ENCODE measurements at regions not wholly inside any gene's neighbourhood (a gene's known extent, or its start where the extent isn't known, plus 50 kb on each side); places are given as distances from the start of the nearest gene placed in this dataset.
A peak's percentile ranks its signal among the peaks of the same experiment; 100 is the strongest.
"Not testable (repeated sequence)": the region's sequence is repeated elsewhere in the genome, so short reads cannot be mapped to it uniquely, and the experiment has no call there.

GRCh38 chr10:62666275-62666674 lies 138.2 kb upstream of the ADO start:
- DNase-seq = no peak

- no peak for DNase-seq
Measured at GRCh38 chr10:62669341-62669740, 135.2 kb upstream of the ADO start.

GRCh38 chr10:62671104-62671503 lies 133.4 kb upstream of the ADO start:
- no peak for DNase-seq

DNA sequence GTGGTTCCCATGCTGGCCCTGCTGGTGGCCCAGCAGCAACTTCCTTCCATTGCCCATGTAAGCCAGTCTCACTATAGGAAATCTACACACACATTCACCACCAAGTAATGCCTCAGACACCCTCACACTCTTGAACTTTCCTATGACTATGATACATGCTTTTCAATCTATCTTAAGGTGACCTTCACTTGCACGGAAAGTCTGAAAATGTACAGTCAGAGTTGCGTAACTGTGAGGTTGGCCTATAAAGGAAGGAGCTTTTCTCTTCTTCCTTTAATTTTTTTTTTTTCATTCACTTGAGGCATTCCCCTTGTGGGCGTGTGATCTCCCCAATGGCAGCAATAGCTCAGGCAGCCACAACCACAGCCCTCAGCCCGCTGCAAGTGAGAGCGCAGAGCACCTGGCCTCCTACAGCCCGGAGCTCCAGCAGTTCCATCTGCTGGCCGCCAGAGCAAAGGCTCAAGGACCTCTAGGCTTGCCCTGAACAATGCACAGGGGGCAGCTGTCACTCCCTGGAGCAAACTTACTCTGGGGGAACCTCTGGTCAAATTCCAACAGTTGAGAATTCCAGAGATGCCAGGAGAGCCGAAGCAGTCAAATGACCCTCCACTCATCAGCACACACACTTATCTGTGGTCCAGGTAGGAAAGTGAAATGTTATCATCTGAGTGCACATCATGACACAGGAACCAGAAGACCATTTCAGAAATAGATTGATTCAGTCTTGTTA lies 123.1 kb upstream of the ADO start:
- DNase-seq = peak; percentile 86

GRCh38 chr10:62684911-62685310 lies 119.6 kb upstream of the ADO start:
- DNase-seq = no peak

- DNase-seq = no peak
Measured at GRCh38 chr10:62687230-62687748, 117.2 kb upstream of the ADO start.

GRCh38 chr10:62688971-62689700 lies 115.4 kb upstream of the ADO start:
- no peak for DNase-seq

DNA sequence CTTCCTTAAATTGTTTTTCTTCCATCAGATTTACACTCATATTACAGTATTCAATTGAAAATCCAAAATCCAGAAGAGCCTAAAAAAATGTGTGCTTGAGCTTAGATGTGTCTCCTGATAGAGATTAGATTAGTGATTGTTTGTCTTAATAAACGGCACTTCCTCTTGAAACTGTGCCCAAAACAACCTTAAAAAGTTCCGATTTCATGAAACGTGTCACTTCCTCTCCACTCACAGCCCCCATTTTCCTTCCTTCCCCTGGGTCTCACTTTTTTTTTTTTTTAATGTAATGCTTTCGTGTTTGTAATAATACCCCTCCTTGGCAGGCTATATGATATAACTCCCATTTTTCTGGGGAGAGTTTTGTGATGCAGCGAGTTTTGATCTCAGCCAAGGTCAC lies 114.8 kb upstream of the ADO start:
- DNase-seq = no peak

DNA sequence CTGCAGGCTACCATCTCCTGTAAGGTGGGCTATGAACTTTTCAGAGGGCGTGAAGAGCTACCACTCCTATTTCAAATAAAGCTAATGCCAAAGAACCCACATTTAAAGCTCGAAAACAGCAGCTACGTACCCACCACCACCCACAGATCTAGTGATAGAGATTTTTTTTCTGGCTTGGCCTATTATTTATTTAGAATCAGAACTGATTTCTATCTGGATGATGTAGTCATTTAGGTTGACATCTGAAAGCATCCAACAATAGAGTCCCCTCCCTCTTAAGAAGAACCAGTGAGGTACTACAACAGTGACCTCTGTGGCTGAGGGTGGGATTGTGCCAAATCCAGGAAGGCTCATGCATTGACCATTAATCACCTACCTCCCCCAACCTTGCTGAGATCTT lies 113.8 kb upstream of the ADO start:
- DNase-seq = no peak

- no peak for DNase-seq
Measured at GRCh38 chr10:62691336-62691735, 113.2 kb upstream of the ADO start.

DNA sequence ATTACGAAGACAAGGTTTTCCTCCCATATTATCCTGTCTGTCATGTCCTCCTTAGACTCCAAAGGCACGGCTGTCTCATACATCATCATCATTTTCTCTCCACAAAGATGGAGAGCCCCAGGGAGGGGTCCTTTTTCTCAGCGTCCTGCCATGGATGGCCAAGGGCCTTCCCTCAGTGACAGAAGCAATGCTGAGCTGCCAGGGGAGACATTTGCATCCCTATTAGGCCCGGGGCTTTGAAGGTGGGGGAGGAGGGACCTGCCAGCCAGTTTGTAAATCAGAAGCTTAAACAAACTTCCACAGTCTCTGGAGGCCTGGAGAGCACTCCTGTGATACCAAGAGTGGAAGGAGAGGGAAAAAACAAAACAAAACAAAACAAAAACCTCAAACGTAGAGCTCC lies 112.4 kb upstream of the ADO start:
- DNase-seq = no peak

GRCh38 chr10:62693306-62693705 lies 111.2 kb upstream of the ADO start:
- no peak for DNase-seq

DNA sequence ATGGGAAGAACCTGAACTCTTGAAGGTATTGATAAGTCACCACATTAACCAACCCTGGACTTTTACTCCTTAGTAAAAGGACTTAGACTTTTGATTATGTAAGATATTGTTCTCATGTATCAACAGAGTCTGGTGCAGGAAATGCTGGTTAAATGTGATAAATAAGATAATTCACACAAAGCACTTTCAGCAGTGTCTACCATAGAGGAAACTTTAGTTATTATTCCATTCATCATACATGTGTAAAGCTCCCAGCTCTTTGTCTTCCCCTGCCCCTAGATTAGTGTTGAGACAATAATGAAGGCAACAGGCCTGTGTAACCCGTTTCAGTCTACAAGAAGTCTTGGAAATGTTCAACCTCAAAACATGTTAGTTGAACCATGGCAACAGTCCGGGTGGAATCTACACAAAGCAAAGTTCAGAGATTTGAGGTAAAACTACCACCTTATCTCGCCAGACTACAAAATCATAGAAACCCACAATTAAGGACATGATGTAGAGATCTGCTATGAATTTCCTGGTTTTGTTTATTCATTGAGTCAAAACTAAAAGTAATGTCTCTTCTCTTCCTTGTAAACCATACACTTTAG lies 109.9 kb upstream of the ADO start:
- DNase-seq = no peak

DNA sequence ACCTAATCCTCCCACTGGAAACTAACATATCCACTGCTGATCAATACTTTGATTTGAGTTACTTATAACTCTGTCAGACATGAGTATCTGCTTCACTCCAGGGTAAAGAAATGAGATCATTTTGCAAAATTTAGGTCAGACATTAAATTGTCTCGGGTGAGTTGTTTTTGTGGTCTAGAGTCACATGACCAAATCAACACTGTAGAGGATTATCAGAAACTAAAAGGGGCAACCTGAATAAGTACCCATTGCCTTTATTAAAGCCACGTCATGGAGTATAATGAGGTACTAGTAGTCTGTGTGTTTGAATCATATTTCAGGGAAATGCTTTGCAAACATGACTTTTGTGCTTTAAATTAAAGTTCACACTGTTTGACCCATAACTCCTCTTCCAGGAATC lies 107.7 kb upstream of the ADO start:
- no peak for DNase-seq

DNA sequence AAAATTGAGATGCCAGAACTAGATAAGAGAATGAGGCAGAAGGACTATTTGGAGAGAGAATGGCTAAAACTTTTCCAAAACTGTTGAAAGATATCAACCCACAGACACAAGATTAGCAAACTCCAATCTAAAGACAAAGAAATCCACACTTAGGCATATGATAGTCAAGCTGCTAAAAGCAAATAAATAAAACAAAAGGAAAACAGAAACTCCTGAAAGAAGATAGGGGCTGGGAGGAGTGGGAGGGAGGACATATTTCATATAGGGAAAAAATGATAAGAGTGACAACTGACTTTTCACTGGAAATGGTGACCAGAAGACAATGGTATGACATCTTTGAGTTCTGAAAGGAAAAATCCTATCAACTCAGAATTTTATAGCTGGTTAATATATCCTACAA lies 105.4 kb upstream of the ADO start:
- no peak for DNase-seq

- not testable (repeated sequence) for DNase-seq
Measured at GRCh38 chr10:62704121-62704520, 100.4 kb upstream of the ADO start.

DNA sequence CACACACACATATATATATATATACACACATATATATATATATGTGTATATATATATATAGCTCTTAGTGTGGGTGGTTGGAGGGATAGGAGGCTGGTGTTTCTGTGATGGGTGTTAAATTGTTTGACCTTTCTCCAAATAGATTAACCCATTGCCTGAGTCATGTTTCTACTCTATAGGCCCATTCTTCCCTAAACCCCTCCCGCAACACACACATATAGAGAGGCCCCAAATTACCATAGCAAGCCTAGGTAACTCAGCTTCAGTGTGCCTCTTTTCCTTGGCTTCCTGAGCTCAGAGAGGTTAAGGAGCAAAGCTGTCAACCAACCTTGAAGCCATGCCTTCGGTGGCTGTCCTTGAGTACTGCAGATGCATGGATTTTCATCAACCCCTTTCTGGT lies 98.7 kb upstream of the ADO start:
- no peak for DNase-seq

DNA sequence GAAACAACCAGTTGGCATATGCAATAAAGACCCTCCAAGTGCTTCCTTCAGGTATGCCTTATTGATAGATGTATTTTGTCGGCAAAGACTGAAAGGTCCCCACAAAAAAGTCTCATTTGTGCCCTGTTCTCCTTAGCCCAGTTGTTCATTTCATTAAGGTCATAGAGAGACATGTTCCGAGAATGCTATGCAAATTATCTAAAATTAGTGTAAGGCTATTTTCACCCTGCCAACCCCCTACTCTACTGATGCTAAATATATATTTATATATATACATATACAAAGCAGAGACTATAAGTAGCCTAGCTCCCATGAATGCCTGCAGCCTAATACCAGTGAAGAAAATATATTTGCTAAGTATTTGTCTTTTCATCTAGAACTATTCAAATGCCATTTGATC lies 96.7 kb upstream of the ADO start:
- no peak for DNase-seq

DNA sequence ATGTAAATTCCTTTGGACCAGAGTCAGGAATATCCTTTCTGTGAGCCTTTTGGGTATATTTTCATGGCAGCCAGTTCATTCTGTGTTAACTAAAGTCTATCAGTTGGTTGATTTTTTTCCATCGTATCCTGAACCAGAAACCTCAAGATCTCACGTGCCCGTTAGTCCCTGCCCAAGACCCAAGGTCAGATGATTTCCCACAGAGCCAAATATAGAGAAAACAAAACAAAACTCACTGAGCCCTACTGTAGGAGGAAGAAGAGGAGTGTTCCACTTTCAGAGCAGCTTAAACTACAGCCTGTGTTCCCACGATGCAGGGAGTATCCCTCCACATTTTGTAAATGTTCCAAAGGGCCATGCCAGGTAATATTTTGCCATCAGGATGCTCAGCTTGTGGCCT lies 96.0 kb upstream of the ADO start:
- DNase-seq = no peak

- DNase-seq = no peak
Measured at GRCh38 chr10:62709200-62709599, 95.3 kb upstream of the ADO start.

GRCh38 chr10:62710182-62710581 lies 94.3 kb upstream of the ADO start:
- DNase-seq = no peak

DNA sequence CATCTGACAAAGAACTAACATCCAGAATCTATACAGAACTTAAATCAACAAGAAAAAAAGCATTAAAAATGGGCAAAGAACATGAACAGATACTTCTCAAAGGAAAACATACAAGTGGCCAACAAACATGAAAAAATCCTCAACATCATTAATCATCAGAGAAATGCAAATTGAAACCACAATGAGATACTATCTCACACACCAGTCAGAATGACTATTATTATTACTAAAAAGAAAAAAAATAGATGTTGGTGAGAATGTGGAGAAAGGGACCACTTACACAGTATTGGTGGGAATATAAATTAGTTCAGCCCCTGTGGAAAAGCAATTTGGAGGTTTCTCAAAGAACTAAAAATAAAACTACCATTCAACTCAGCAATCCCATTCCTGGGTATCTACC lies 89.1 kb upstream of the ADO start:
- no peak for DNase-seq

DNA sequence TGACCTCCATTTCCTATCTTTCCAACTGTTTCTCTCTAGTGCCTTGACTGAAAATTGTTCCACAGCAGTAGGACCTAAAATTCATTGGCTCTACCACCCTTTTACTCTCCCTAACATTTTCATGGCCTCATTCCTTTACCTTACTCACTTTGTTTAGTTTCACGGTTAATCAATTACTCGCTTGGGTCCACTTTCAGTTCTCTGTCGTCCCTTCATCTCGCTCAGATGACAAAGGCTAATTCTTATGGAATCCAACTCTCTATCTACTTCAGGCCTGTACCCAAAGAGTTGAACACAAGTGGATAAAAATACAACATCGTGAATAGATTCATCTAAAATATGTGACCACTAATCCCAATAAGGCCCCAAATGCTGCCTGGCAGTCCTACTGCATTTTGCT lies 85.9 kb upstream of the ADO start:
- no peak for DNase-seq

DNA sequence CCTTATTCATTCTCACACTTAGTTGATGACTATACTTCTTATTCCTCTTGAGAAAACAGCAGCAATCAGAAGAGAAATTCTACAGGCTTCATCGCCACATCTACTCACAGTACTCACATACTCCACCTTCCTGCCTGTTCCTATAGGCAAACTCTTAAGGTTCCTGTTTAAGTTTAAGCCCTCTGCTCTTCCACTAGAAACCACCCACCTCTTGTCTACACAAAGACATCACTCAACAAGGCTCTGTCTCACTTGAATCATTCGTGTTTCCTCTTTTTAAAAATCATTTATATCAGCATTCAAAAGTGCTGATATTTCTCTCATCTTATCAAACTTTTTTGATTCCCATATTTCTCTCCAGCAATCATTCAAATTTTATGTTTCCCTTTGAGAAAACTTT lies 85.5 kb upstream of the ADO start:
- no peak for DNase-seq
